Embryonic facial prominence (tissue), 1 donor: ENCODE measurements at regions not wholly inside any gene's neighbourhood (a gene's known extent, or its start where the extent isn't known, plus 50 kb on each side); places are given as distances from the start of the nearest gene placed in this dataset.
"Not testable (repeated sequence)": the region's sequence is repeated elsewhere in the genome, so short reads cannot be mapped to it uniquely, and the experiment has no call there.

Experiments
- DNase-seq: peaks from one replicate; pipeline ENCODE4 v3.0.0-alpha.2; 2016; ENCODE audit errors: extremely low spot score

DNA sequence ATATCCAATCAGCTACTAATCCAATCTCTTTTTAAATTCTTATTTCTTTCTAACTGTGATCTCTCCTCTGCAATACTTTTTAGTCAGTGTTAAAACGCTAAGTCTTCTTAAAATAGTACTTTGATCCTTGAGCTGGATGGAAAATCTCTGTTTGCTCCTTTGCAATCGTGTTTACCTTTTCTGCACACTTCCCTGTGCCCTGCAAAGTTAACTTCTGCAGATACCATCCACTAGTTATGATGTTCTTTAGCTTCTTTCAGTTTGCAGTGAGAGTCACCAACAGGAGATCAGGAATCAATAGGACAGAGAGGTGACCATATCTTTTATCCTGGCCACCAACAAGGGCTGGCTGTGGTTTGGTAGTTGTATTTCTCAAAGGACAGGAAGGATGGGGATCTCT is 391.5 kb downstream of the GASK1B start:
- no peak for DNase-seq

DNA sequence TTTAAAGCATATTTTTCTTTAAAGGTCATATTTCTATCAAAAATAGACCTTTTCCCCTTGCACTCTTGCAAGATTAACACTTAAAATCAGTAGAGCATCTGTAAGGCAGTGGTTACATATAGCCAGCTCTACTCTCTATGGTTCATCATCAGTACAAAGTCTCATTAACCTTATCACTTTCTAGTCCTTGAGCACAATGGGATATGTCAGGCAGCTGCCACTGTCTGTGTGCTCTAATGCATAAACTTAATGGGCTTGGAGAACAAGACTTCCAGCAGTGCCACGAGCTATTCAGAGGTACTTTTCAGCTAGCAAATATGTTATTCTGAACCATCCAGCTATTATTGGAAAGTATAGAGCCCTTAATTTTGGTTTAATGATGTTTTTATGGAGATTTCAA is 393.7 kb downstream of the GASK1B start:
- DNase-seq = no peak

DNA sequence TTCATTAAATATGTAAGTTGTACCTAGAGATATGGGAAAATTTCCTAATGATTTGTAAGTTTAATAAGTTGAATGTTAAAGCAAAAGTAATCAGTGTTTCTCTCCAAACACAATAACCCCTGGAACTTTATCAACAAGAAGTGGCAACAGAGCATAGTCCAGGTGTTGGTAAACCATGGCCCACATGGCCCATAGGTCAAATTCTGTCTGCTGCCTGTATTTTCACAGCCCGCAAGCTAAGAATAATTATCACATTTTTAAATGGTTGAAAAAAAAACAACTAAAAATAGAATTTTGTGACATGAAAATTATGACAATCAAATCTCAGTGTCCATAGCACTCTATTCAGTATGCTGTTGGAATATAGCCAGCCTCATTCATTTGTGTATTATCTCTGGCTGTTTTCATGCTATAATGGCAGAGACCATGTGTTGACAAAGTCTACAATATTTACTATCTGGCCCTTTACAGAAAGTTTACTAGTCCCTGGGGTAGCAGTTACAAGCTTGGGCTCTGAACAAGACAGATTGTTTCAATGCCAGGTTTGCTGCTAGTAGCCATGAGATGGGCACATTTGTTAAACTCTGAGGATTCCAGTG is 395.8 kb downstream of the GASK1B start:
- no peak for DNase-seq

DNA sequence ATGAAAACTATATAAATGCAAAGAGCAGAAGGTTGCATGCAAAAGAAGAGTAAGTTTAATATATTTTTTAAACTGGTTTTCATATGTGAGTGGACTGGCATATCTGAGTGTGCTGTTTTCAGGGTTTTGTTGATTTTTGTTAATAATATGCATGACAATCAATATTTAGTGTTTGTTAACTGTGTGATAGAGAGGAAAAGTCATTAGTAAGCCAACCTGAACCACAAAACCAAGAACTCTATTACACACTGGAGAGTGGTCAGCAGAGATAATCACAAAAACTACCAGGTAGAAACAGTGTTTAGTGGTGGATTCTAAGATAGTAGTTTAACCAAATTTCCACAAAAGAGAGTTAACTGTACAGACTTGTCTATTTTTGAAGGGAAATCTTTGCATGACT is 396.9 kb downstream of the GASK1B start:
- DNase-seq = no peak

DNA sequence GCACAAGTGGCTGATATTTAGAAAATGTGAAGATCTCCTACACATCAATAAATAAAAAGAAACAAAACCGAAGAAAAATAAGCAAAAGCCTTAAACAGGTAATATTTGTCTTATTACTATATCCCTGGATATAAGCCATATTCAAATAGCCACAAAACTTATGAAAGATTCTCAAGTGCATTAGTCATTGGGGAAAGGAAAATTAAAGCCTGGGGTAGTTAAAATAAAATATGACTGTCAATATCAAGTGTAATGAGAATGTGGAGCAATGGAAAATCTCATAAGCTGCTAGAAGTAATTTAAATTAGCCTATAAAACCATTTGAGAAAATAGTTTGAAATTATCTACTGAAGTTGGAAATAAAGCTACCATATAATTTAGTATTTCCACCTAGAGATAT is 399.9 kb downstream of the GASK1B start:
- no peak for DNase-seq

- DNase-seq = no peak
Observed at GRCh38 chr4:157768419-157768818, 404.4 kb downstream of the GASK1B start.

DNA sequence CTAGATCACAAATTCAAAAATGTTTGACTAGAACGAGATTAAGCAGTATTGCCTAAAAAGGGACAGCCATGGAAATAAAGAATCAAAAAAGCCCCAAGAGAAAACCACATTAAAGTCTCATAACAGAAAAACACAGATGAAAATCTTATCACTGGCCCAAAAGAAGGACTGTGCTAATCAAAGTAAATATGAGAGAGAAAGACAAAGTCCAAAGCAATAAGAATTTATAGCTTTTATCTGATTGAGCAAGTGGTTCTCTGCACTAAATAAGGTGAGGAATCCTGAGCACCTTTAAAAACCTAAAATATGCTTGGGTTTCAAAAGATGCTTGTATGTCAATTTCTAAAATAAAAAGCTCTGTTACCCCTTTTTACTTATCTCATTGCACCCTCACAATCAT is 409.3 kb downstream of the GASK1B start:
- DNase-seq = no peak

GRCh38 chr4:157754410-157754809 is 418.4 kb downstream of the GASK1B start:
- DNase-seq = no peak

DNA sequence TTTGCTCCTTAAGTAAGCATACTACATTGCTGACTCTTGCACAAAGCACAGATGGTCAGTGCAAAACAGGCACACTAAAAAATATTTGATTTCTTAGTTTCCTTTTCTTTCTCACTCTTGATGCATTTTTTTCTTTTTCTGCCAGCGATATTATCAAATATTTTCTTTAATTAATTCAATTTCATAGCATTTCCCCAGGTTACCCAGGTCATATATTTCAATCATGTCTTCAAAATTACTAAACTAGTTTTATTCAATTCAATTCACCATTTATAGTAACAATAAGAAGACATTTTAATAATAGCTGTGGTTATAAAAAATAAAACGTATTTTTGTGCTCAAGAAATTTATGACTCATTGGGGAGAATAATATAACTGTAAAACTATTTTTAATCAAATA is 421.2 kb downstream of the GASK1B start:
- no peak for DNase-seq

DNA sequence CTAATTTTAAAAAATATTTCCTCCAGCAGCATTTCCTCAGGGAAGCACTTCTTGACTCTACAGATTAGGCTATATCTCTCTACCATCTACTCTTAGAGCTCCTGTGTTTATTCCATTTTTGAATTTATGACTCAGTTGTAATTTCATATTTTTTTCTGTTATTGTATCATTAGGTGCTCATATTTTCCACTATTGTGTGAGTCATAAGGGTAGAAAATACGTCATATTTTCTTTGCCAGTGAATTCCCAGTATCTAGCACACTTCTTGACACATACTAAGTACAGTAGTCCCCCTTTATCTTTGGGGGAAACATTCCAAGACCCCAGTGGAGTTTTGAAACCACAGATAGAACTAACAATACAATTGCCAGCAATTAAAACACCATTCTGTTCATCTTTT is 431.2 kb downstream of the GASK1B start:
- DNase-seq = no peak

DNA sequence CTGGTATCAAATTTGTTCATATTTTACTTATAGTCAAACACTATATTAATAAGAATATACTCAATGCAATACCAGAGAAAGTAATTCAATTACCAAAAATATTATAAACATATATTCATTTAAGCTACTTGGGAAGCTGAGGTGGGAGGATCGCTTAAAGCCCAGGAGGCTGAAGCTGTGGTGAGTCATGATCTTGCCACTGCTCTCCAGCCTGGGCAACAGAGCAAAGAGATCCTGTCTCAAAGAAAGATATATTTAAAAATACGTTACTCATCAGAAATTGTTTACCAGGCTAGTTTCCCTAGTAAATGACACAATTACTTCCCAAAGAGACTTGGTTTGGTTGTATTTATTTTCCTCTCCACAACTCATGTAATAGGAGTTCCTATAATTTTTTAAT is 433.6 kb downstream of the GASK1B start:
- no peak for DNase-seq

DNA sequence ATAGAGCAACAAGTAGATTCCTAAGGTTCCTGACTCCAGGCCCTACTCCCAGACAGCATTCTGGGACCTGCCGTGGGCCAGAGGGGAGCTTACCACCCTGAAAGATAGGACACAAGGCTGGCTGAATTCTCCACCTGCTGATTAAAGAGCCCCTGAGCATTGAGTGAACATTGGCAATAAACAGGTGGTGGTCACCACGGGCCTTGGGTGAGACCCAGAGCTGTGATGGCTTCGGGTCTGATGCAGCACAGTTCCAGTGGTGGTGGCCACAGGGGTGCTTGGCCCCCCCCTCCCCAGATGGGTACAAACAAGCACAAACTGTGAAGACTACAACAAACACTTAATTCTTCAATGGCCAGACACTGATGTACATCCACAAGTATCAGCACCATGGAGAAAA is 444.6 kb downstream of the GASK1B start:
- no peak for DNase-seq

DNA sequence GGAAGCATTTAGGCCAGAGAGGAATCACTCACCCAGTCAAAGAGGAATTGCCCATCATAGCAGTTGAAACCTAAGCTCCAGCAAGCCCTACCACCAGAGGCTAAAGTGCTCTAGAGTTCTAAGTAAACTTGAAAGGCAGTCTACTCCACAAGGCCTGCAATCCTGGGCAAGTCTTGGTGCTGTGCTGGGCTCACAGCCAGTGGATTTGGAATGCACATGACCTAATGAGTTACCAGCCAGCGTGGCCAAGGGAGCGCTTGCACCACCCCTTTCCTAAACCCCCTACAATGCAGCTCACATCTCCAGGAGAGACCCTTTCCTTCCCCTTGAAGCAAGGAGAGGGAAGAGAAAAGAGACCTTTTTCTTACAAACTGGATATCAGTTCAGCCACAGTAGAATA is 445.7 kb downstream of the GASK1B start:
- DNase-seq = no peak

DNA sequence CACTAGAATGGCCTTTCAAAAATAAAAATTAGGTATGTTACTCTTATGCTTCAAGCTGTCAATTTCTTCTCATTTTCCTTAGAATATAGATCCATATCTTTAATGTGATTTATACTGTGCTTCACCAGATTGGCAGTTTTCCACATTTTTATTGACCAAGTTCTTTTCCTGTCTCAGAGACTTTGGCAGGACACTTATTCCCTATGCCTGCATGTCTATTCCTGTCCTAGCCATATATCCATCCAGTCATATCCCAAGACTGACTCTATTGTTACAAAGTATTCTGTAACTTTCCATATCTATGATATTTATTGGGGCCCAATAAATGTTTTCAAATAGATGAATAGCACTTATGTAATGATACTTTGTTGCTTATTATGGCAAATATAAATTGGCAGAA is 450.7 kb downstream of the GASK1B start:
- DNase-seq = no peak

- DNase-seq = no peak
Observed at GRCh38 chr4:157713342-157713741, 459.5 kb downstream of the GASK1B start.

- DNase-seq = no peak
Observed at GRCh38 chr4:157706155-157706554, 466.7 kb downstream of the GASK1B start.

DNA sequence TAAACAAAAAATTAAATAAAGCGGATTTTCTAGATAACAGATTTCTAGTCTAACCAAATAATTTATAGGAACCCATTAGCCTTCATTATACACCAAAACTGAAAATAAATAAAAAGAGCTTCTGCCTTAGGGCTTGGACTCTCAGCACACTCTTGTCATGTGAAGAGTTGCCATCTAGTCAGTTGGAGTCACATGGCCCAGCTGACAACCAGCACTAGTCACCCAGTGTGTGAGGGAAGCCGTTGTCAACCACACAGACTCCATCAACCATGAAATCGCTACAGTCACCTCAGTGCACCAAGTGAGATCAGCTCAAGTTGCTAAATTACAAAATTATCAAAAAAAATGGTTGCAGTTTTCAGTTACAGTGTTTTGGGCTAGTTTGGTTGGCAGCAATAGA is 470.0 kb downstream of the GASK1B start:
- DNase-seq = no peak

- DNase-seq = no peak
Observed at GRCh38 chr4:157701695-157701994, 471.2 kb downstream of the GASK1B start.

- DNase-seq = no peak
Observed at GRCh38 chr4:157700898-157701694, 471.7 kb downstream of the GASK1B start.

DNA sequence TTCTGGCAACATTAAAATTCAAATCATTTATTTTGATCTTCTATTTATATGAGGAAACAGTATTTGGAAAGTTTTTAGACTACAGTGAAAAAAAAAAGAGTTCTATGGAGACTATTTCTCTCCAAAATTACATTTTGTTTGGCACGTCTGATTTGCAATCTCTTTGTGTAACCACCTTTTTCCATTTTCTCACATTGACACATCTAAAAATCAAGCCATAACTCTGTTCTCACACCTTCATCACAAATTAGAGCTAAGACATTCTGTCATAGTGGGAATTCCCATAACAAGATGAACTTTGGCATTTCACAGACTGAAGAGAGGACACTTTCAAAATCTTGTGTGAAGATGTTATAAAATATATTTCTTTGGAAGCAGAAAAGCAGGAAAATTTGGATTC is 468.9 kb downstream of the GRIA2 start:
- no peak for DNase-seq

- no peak for DNase-seq
Observed at GRCh38 chr4:157687971-157688370, 467.4 kb downstream of the GRIA2 start.

DNA sequence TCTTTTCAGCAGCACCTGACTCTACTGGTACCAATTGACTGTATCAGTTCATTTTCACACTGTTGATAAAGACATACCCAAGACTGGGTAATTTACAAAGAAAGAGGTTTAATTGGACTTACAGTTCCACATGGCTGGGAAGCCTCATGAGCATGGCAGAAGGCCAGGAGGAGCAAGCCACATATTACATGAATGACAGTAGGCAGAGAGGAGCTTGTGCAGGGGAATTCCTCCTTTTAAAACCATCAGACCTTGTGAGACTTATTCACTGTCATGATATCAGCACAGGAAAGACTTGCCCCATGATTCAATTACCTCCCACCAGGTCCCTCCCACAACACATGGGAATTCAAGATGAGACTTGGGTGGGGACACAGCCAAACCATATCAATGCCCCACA is 458.8 kb downstream of the GRIA2 start:
- not testable (repeated sequence) for DNase-seq

- no peak for DNase-seq
Observed at GRCh38 chr4:157678478-157678877, 457.9 kb downstream of the GRIA2 start.

- DNase-seq = no peak
Observed at GRCh38 chr4:157674699-157675098, 454.2 kb downstream of the GRIA2 start.
